ENCODE measurements at regions not wholly inside any gene's neighbourhood (a gene's known extent, or its start where the extent isn't known, plus 50 kb on each side); places are given as distances from the start of the nearest gene placed in this dataset.
A peak's percentile ranks its signal among the peaks of the same experiment; 100 is the strongest.

DNA sequence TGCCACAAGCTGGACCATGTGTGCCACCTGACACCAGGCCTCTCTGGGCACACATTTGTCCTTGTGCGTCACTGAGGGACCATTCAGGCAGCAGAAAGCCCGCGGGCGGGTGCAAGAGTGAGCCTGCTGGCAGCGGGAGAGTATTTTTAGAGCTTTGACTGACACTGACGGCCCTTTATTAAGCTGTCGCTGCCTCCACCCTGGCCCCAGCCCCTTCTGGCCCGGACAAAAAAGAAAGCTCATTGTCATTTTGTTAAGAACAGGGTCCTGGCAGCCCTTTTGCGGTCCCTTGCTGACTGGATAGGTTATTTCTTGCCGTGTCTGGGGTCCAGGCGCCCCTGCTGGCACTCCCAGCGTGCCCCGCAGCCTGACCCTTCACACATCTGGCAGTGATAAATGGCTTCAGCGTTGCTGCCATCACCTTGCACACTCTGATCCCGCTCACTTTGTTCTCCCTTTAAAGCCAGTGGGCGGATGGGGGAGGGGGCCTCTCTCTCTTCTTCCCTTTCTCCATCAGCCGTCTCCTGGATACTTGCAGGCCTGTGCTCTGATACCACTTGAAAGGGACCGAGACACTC, 78.4 kb upstream of the NKD1 start:
- DNase-seq (ENCODE audit: low spot score) = peak; percentile 24

DNA sequence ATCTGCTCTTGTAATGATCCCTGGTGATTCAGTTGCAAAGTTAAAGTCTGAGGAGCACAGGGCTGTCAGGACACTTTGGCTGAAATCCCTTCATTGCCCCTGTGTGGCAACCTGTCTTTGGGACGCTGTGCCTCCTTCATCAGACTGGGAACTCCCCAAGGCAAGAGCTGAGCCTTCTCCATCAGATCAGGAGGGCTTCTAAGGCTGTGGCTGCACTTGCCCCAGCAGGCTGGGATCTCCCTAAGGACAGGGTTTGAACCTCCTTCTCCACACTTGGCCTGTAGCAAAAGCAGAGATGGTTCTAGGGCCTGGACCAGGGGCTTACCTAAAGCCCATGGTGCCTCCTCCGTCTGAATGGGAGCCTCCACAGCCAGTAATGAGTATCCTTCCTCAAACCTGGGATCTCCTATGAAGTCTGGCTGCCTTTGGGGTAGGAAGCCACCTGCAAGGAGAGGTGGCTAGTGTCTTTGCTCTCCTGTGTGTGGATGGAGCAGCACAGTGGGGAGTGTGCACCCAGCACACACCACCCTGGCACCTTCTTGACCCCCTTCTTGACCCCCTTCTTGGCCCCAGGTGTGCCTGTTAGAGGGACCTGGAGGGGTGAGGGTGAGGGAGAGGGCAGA, 79.0 kb upstream of the NKD1 start:
- no peak for DNase-seq (ENCODE audit: low spot score)

DNA sequence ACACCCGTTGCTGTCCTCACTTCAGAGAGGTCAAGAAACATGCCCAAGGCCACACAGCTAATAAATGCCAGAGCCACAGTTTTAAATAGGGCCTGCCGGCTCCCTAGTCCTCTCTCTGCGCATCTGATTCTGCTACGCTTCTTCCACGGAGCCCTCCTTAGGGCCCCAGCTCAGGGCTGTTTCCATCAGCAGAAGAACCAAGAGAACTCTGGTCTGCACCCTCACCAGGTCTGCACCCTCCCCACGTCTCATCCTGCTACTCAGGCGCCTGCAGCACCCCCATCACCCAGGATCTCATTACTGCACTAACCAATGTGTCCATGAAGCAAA, 79.5 kb upstream of the NKD1 start:
- no peak for DNase-seq (ENCODE audit: low spot score)

DNA sequence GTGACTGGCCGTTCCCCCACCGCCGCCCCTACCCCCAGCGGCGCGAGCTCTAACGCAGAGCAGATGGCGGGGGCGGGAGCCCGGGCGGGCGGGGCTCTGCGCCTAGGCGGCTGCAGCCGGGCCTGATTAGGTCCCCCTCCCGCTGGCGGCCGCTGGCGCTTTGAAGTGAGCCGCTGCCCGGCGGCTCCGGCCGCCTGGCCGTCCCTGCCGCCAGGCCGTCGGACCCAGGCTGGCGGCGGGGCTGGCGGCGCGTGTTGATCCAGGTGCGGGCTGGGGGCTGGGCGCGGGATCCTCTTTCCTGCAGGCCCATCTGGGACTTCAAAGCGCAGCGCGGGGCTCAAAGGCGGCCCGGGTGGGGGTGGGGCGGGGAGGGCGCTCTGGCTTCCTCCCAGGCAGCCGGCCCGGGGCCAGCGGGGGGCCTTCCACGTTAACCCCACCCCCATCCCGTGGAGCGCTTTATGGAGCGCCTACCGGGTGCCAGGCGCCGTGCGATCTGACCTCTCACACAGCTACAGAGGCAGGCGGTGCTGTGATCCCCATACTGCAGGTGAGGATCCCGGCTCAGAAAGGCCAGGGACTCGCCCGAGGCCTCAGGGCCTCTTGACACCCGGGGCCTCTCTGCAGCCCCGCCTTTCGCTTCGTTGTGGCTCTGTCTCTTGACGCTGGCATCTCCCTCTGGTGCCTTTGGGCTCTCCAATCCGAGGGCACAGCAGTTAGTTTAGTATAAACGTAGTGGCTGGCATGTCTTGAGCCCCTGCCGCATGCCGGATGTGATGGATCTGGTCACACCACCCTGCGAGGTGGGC, 80.0 kb upstream of the NKD1 start:
- peak; percentile 56 for DNase-seq (ENCODE audit: low spot score)

DNA sequence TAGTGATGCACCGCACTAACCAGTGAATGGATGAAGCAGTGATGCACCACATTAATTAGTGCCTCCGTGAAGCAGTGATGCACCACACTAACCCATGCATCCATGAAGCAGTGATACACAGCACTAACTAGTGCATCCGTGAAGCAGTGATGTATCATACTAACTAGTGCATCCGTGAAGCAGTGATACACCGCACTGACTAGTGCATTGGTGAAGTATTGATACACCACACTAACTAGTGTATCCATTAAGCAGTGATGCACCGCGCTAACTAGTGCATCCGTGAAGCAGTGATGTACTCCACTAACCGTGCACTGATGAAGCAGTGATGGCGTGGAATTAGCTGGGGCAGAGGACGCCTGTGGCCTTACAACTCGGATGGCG, 80.6 kb upstream of the NKD1 start:
- no peak for DNase-seq (ENCODE audit: low spot score)

DNA sequence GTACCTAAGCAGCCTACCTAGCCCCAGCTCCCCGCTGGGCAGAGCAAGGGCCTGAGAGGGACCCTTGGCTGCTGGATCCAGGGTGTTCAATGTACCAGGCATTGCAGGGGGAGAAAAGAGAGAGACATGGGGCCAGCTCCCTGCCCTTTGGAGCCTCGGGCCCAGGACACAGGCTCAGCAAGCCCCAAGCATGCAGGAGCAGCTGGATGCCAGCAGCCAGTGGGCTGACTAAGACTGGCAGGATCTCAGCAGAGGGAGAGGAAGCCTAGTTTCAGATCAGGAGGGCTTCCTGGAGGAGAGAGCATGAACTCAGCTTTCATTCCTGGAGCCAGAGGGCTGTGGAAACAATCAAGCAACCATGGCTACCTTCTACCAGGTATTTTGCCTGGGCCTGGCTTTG, 82.0 kb upstream of the NKD1 start:
- no peak for DNase-seq (ENCODE audit: low spot score)

DNA sequence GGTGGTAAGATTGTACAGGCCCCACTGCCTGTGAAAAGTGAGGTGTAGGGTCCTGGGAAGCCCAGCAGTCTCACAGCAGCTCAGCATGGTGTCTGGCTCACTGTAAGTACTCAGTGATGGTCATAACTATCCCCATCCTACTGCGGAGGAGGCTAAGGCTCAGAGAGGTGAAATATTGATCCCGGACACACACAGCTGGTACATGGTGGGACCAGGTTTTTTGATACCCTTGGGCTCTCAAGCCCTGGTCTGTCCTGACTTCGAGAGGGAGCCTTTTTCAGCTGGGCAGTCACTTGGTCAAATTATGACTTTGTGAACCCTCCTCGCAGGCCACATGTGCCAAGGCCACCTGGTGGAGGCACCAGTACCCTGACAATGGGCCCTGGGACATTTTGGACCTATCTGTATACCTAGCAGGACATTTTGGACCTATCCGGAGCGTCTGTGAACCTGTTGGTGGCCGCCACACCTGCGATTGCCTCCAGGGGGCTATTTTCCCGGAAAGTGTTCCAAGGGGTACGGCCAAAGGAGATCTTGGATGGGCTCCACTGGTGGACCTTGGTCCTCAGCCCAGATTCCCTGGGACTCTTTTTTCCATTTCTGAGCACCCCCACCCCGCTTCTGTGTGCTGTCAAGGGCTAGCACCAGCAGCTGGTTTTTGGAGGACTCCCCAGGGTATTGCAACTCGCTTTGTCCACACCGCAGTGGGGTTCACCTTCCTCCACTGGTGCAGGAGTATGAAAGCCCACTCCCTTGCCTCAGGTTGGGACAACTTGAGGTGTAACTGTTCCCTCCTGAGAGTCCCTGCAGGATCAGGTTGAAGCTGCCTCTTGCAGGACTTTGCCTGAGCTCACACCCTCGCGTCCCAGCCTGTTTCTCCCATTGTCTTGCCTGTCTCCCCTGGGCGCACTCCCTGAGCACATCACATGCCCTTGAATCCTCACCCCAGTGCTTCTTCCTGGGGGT, 83.6 kb upstream of the NKD1 start:
- DNase-seq (ENCODE audit: low spot score) = no peak

DNA sequence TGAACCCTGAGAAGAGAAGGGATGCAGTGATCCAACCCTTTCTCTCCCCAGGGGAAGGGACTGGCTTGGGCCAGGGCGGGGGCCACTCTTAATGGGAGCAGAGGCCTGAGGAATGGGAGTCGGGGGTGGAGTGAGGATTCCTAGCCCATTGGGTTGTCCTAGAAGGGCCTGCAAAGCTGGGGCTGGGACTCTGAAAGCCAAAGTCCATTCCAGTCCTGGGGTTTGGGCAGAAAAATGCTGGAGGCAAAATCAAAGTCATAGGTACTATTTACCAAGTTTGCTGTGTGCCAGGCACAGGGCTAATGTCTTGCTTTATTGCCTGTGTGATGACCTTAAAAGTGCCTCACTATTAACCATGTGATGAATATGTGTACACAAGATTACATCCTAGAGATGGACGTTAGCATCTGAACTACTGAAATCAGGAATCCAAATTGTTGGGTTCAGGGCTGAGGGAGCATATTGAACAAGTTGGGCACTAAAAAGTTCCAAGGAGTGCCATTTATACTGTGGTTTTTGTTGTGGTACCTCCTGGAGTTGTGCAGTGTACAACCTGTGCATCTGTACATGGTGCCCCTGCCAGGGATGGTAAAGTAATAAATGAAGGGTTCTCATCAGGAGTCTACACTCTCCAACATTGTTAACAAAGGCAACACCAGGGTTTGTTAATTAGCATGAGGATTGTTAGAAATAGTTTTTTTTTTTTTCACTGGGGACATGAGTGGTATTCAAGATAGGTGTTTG, 84.4 kb upstream of the NKD1 start:
- DNase-seq (ENCODE audit: low spot score) = no peak

DNA sequence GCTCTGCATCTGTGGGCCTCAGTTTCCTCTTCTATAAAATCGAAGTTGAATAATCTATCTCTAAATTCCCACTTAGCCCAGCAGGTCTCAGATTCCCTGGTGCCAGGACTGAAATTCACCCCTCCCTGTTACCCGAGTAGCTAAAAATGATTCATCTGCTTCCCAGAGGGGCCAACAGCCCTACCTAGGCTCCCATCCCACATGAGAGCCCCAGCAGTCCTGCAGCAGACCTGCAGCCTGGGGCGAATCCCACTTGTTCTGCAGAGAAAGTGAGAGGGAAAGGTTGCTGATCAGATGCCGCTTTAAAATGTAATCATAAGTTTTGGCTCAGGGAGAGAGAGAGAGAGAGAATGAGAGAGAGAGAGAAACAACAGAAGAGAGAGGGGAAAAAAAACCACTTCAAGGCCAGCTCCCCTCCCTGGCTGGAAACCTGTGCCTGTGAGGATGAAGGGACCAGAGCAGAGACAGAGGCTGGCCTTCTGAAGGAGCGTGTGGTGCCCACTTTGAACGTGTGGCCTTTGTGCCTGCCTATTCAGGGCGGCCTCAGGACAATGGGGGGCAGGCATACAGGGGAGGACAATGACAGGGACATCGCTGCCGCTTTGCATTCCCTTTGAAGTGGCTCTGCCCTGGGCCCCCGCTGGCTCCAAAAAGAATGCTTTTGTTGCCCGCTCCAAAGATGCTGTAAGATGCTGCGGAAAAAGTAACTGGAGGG, 85.2 kb upstream of the NKD1 start:
- DNase-seq (ENCODE audit: low spot score) = no peak

DNA sequence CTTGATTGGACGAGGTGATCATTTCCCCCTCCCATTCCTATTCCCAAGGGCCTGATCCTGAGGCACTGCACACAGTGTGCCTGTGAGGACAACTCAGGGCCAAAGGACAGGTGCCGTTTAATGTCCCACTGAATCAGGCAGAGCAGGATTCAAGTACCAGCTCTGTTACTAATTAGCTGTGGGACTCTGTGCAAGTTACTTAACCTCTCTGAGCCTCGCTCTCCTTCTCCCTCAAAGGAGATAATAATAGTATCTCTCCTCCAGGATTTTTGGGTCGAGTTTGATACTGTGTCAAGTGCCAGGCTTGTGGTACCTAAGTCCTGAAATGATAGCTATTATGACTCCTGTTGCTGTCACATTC, 86.8 kb upstream of the NKD1 start:
- no peak for DNase-seq (ENCODE audit: low spot score)

DNA sequence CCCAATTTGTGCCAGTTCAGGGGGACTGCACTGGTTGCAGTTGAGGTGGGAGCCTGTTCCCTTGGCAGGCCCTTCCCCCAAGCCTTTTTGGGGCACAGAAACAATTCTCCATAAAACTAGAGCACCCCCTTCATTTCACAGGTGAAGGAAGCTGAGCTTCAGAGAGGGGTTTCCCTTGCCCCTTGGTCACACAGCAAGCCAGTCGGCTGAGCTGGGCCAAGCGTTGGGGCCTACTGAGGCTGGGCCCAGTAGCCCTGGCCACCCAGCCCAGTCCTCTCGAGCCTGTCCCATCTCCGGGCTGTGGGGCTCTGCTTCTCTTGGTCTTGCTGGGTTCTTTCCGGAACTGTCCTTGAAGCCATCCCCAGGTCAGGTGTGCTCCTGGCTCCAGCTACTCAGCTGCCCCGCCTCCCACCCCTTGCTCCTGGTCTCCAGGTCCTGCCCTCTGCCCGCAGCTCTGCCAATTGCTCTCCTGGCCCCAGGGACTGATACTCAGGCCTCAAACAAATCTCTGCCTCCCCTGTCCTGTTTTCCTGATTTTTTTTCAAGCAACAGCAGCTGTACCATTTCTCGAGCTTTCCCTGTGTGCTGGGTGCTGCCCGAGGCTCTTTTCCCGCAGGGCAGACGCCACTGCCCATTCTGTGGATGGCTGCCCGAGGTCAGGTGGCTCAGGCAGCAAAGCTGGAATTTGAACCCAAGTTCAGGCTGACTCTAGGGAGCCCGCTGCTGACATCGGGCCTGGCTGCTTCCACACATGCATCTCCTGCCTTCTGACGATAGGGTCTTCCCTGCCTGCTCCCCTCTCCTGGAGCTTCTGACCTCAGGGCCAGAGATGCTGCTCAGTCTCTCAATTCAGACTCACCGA, 87.4 kb upstream of the NKD1 start:
- DNase-seq (ENCODE audit: low spot score) = no peak

DNA sequence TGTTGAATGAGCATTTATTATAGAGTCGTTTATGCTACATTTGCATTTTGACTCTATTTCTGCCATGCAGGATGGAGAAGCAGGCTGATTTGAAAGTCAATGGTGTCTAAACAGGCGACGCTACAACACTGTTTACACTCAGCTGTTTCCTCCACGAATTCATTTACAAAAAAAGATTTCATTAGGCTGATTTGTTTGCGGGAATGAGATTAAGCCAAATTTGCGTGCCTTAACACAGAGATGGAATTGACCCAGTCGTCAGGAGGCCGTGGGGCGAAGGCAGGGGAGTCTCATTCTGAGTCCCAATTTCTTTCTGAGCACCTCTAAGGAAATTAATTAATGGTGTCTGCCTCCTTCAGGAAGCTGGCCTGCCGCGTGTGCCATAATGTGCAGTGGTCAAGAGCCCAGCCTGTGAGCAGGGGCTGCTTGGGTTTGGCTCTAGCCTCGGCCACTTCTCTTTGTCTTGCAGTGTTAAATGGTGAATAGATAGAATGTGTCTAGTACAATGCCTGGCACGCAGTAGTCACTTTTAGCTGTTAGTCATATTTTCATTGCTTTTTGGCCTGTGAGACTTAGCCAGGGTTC, 88.6 kb upstream of the NKD1 start:
- DNase-seq (ENCODE audit: low spot score) = no peak

DNA sequence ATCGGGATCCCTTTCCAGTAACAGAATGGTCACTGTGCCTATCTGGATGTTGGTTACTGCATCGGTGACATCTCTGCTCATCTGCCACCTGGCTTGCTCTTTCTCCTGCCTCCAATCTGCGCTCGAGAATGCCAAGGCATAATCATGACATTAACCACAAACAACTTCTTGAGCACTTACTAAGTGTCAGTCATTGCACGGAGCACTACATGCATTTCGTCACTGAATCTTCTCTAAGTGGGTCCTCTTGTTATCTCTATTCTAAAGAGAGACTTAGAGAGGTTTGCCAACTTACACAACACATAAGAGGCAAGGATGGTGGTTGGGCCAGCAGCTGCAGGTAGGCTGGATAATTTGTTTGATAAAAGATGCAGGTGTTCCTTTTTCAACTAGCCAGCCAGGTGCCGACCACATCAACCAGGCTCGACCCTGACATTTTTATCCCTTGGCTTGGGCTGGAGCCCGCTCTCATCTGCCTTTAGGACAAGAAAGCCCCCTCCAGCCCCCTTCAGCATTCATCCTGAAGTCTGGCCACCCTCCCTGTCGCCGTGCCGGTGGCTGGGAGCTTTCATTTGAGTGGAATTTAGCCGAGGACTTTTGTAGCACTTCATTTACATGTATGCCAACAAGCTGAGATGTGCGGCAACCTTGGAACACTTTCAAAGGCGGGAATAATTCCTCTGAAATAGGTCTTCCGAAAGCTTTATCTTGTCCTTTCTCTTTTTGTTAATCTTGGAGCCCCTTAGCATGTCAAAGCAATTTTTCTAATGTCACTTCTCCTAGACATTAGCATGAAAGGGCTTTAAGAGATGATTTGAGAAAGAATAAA, 89.3 kb upstream of the NKD1 start:
- no peak for DNase-seq (ENCODE audit: low spot score)

DNA sequence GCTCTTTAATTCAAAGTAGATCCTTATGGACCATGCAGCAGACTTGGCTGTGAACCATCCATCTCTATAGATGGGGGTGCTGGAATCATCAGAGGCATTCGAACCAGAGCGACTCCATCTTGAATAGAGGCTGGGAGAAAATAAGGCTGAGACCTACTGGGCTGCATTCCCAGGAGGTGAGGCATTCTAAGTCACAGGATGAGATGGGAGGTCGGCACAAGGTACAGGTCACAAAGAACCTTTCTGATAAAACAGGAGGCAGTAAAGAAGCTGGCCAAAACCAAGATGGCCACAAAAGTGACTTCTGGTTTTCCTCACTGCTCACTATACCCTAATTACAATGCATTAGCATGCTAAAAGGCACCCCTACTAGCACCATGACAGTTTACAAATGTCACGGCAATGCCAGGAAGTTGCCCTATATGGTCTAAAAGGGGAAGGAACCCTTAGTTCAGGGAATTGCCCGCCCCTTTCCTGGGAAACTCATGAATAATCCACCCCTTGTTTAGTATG, 89.2 kb upstream of the BRD7 start:
- no peak for DNase-seq (ENCODE audit: low spot score)

DNA sequence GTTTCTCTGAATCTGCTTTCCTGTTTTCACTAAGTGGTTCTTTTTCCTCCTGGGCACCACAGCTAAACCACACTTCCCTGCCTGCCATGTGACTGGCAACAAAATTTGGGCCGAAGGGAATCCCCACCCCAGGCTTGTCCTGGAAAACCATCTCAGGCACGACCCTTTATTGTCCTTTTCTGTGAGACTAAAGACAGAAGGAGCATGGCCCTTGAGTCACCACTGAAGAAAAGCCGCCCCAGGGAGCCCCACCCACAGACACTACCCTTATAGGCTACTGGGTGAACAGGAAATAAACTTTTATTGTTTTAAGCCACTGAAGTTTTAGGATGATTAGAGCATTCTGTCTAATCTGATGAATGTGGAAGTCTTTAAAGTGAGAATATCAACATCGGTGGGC, 88.6 kb upstream of the BRD7 start:
- DNase-seq (ENCODE audit: low spot score) = no peak

DNA sequence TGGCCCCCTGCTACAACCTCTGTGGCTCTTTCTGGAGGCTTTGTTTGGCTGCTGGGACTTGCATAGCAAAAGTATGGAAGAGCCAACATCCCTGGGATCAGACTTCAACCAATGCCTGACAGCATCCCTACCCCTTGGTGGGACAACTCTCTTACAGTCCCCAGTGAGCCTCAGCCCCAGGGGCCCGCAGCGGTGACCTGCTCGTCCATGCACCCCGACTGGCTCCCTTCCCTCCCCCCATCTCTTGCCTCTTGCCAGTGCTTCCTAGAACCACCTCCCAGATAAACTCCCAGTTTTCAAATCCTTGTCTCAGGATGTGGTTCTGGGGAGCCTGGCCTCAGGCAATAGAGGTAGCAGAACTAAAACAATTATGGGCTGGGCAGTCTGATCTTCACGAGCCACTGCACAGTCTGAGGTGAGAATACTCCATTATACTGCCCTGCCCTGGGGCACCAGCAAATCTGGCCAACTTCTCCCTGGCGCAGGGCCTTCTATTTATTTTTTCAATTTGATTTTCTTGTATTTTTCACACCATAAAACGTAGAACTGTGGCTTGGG, 86.6 kb upstream of the BRD7 start:
- no peak for DNase-seq (ENCODE audit: low spot score)

DNA sequence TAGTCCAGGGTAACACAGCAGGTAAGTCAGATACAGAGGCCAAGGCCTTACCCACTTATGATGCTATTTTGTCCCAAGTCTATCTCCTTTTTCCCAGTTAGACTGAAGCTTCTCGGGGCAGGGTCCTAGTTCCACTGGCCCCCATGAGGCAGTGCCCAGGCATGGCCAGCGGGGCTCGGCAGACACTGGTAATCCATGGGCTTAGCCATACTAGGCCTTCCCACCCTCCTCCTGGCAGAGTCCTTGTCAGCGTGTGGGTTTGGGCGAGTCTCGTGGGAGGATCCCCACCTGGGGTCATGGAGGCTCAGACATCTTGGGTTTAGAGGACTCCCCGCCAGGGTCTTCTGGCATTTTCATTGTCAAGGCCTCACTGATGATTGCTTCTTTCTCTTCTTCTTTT, 84.7 kb upstream of the BRD7 start:
- no peak for DNase-seq (ENCODE audit: low spot score)

DNA sequence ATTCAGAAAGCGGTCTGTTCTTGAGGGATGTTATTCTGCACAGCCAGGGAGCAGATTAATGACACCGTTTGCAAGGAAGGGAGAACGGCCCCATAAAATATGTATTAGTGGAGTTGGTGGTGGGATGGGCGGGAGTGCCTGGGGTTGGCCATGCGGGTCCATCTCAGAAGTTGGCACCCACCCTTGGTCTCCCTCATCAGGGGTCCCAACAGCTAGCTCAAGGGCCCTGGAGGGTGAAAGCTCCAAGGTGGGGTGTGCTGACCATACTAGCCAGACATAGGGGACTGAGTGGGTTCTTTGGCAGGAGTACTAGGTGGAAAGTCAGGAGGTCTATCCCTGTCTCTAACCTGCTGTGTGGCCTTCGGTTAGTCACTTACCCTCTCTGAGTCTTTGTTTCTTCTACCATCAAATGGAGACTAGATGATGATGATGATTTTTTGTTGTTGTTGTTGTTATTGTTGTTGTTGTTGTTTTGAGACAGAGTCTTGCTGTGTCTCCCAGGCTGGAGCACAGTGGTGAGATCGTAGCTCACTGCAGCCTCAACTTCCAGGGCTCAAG, 83.2 kb upstream of the BRD7 start:
- no peak for DNase-seq (ENCODE audit: low spot score)
